Tibial nerve (tissue), 4 donors: ENCODE measurements at regions not wholly inside any gene's neighbourhood (a gene's known extent, or its start where the extent isn't known, plus 50 kb on each side); places are given as distances from the start of the nearest gene placed in this dataset.

Experiments used
- EP300 ChIP-seq, 2 donors: sonication (generic); formaldehyde crosslinking; IDR thresholded peaks; one replicate each; pipeline ENCODE4 v1.6.1; 2017; ENCODE audit warnings: antibody characterized with exemption in 2 of 2, mild to moderate bottlenecking in 1 of 2
- POLR2A ChIP-seq, 2 donors: fragments of 450-650 bp; IDR thresholded peaks; one replicate each; pipeline ENCODE4 v1.6.1; 2017; ENCODE audit warnings: antibody characterized with exemption in 2 of 2, mild to moderate bottlenecking in 2 of 2, moderate library complexity in 2 of 2
- TF ChIP-seq, protein P1 (sequence below), 5 experiments: fragments of 200-600 bp in 3 of 5; fragments of 450-650 bp in 2 of 5; sonication (generic) in 3 of 5; IDR thresholded peaks; one replicate each; pipeline ENCODE4 v1.5.1; 2016 to 2019; ENCODE audit warnings: antibody characterized with exemption in 5 of 5, mild to moderate bottlenecking in 3 of 5, moderate library complexity in 2 of 5

DNA sequence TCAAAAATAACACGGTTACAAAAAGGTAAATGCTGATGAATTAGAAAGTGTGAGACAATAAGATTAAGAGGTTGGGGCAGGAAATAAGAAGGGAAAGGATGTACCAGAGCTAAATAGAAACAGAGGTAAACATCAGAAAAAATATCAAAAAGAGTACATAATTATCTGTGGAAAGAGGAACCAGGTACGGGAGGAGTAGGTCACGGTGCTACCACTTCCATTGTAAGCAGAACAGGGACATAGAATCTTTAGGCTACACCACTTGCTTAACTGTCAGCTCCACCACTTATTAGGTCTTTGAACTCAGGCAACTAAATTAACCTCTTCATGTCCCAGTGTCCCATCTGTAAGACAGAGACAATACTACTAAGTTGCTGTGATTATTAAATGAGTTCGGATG, 350.3 kb downstream of the LRATD1 start:
- TF ChIP-seq, protein P1, sequence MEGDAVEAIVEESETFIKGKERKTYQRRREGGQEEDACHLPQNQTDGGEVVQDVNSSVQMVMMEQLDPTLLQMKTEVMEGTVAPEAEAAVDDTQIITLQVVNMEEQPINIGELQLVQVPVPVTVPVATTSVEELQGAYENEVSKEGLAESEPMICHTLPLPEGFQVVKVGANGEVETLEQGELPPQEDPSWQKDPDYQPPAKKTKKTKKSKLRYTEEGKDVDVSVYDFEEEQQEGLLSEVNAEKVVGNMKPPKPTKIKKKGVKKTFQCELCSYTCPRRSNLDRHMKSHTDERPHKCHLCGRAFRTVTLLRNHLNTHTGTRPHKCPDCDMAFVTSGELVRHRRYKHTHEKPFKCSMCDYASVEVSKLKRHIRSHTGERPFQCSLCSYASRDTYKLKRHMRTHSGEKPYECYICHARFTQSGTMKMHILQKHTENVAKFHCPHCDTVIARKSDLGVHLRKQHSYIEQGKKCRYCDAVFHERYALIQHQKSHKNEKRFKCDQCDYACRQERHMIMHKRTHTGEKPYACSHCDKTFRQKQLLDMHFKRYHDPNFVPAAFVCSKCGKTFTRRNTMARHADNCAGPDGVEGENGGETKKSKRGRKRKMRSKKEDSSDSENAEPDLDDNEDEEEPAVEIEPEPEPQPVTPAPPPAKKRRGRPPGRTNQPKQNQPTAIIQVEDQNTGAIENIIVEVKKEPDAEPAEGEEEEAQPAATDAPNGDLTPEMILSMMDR (IDR thresholded peaks at IDR 0.05): no peak
- TF ChIP-seq EP300 (IDR thresholded peaks at IDR 0.05) (no peak), POLR2A (IDR thresholded peaks at IDR 0.05) (no peak)
